Activated CD4-positive, alpha-beta T cell treated with anti-CD3 and anti-CD28 coated beads, Interleukin-10, Interleukin-2, amounts not matched to agents 100 ng/mL and 50 ng/mL, durations not matched to agents 16 hours and 8 hours (primary cell): ENCODE measurements at regions not wholly inside any gene's neighbourhood (a gene's known extent, or its start where the extent isn't known, plus 50 kb on each side); places are given as distances from the start of the nearest gene placed in this dataset.

Experiments used
- DNase-seq: peaks from one replicate; pipeline ENCODE4 v3.0.0-alpha.2; 2020

- DNase-seq = no peak
Measured at GRCh38 chr5:72615061-72615460, 107.9 kb upstream of the ZNF366 start.

GRCh38 chr5:72613515-72613914 is 106.3 kb upstream of the ZNF366 start:
- DNase-seq = no peak

GRCh38 chr5:72612810-72613209 is 105.6 kb upstream of the ZNF366 start:
- no peak for DNase-seq

- peak; percentile 54 for DNase-seq
Measured at GRCh38 chr5:72611118-72611730, 104.0 kb upstream of the ZNF366 start.

GRCh38 chr5:72608926-72609325 is 101.7 kb upstream of the ZNF366 start:
- DNase-seq = no peak

GRCh38 chr5:72608297-72608696 is 101.1 kb upstream of the ZNF366 start:
- DNase-seq = no peak

- no peak for DNase-seq
Measured at GRCh38 chr5:72607381-72607780, 100.2 kb upstream of the ZNF366 start.

- DNase-seq = no peak
Measured at GRCh38 chr5:72606525-72606924, 99.3 kb upstream of the ZNF366 start.

GRCh38 chr5:72605632-72606031 is 98.4 kb upstream of the ZNF366 start:
- no peak for DNase-seq

GRCh38 chr5:72604798-72605154 is 97.6 kb upstream of the ZNF366 start:
- DNase-seq = no peak

GRCh38 chr5:72604111-72604797 is 97.0 kb upstream of the ZNF366 start:
- no peak for DNase-seq

GRCh38 chr5:72602696-72603685 is 95.8 kb upstream of the ZNF366 start:
- DNase-seq = no peak

GRCh38 chr5:72601861-72602260 is 94.7 kb upstream of the ZNF366 start:
- no peak for DNase-seq

- DNase-seq = no peak
Measured at GRCh38 chr5:72600391-72600981, 93.3 kb upstream of the ZNF366 start.

- DNase-seq = no peak
Measured at GRCh38 chr5:72599519-72600370, 92.5 kb upstream of the ZNF366 start.

- no peak for DNase-seq
Measured at GRCh38 chr5:72599065-72599433, 91.8 kb upstream of the ZNF366 start.

GRCh38 chr5:72598401-72599064 is 91.3 kb upstream of the ZNF366 start:
- DNase-seq = no peak

- no peak for DNase-seq
Measured at GRCh38 chr5:72597456-72597948, 90.3 kb upstream of the ZNF366 start.

- no peak for DNase-seq
Measured at GRCh38 chr5:72596956-72597355, 89.7 kb upstream of the ZNF366 start.

GRCh38 chr5:72588640-72589039 is 81.4 kb upstream of the ZNF366 start:
- DNase-seq = no peak

GRCh38 chr5:72587661-72588308 is 80.6 kb upstream of the ZNF366 start:
- no peak for DNase-seq
